GM23248 (cell line): ENCODE measurements at regions not wholly inside any gene's neighbourhood (a gene's known extent, or its start where the extent isn't known, plus 50 kb on each side); places are given as distances from the start of the nearest gene placed in this dataset.

Source experiments
- DNase-seq: peaks from one replicate; pipeline ENCODE4 v3.0.0-alpha.2; 2015
- H2AFZ ChIP-seq: fragments of 200-600 bp; sonication (generic); 2 replicates; pipeline ENCODE4 v1.6.1; 2016; ENCODE audit warnings: antibody characterized with exemption
- H3F3A ChIP-seq: fragments of 200-600 bp; sonication (generic); 2 replicates; pipeline ENCODE4 v1.6.1; 2016; ENCODE audit warnings: mild to moderate bottlenecking, antibody characterized with exemption, mixed run types; ENCODE audit not compliant: insufficient read depth
- H3K27ac ChIP-seq: fragments of 200-600 bp; sonication (generic); 2 replicates; pipeline ENCODE4 v1.5.1; 2016; ENCODE audit warnings: mild to moderate bottlenecking
- H3K27me3 ChIP-seq: fragments of 200-600 bp; sonication (generic); replicated peaks from 2 replicates; pipeline ENCODE4 v1.6.1; 2016; ENCODE audit warnings: mild to moderate bottlenecking; ENCODE audit not compliant: insufficient read depth
- H3K36me3 ChIP-seq: fragments of 200-600 bp; sonication (generic); 2 replicates; pipeline ENCODE4 v1.6.1; 2016; ENCODE audit warnings: low read depth, mild to moderate bottlenecking
- H3K4me1 ChIP-seq: fragments of 200-600 bp; sonication (generic); 2 replicates; pipeline ENCODE4 v1.6.1; 2016; ENCODE audit warnings: mild to moderate bottlenecking; ENCODE audit not compliant: insufficient read depth
- H3K4me2 ChIP-seq: fragments of 200-600 bp; sonication (generic); one replicate; pipeline ENCODE4 v1.6.1; 2016; ENCODE audit warnings: mild to moderate bottlenecking; ENCODE audit not compliant: unreplicated experiment
- H3K4me3 ChIP-seq: fragments of 200-600 bp; sonication (generic); 2 replicates; pipeline ENCODE4 v1.5.1; 2016; ENCODE audit warnings: mild to moderate bottlenecking
- H3K79me2 ChIP-seq: fragments of 200-600 bp; sonication (generic); 2 replicates; pipeline ENCODE4 v1.6.1; 2016; ENCODE audit warnings: mild to moderate bottlenecking; ENCODE audit not compliant: insufficient read depth
- H3K9ac ChIP-seq: fragments of 200-600 bp; sonication (generic); 2 replicates; pipeline ENCODE4 v1.6.1; 2016; ENCODE audit warnings: mild to moderate bottlenecking
- H3K9me2 ChIP-seq: fragments of 200-600 bp; sonication (generic); 2 replicates; pipeline ENCODE4 v1.6.1; 2016; ENCODE audit warnings: mixed run types, mild to moderate bottlenecking, moderate library complexity; ENCODE audit not compliant: insufficient read depth
- H3K9me3 ChIP-seq: fragments of 200-600 bp; sonication (generic); one replicate; pipeline ENCODE4 v1.6.1; 2017; ENCODE audit warnings: low read depth
- H4K20me1 ChIP-seq: fragments of 200-600 bp; sonication (generic); 2 replicates; pipeline ENCODE4 v1.6.0; 2016; ENCODE audit not compliant: insufficient read depth
- EZH2 ChIP-seq: fragments of 200-600 bp; sonication (generic); IDR thresholded peaks from 2 replicates; pipeline ENCODE4 v1.6.1; 2018; ENCODE audit warnings: antibody characterized with exemption, mild to moderate bottlenecking; ENCODE audit not compliant: insufficient read depth, poor library complexity, severe bottlenecking
- EZH2phosphoT487 ChIP-seq: fragments of 200-600 bp; sonication (generic); IDR thresholded peaks from 2 replicates; pipeline ENCODE4 v1.6.1; 2018; ENCODE audit warnings: antibody characterized with exemption, moderate library complexity, mild to moderate bottlenecking, low read depth; ENCODE audit not compliant: insufficient read depth
- WGBS, 2 experiments: methylation state at CpG; one replicate each; pipeline ENCODE4 v1.1.6; 2015 to 2017; ENCODE audit warnings: low lambda C conversion rate in 2 of 2, low coverage in 1 of 2; ENCODE audit errors: missing lambda C conversion rate in 2 of 2; 5-methylcytosine and 5-hydroxymethylcytosine counted together
- in situ Hi-C: fragments of 300-500 bp; cut with MboI; formaldehyde crosslinking; loops from 2 replicates; pipeline ENCODE4 v1.15.0; 2020

- in situ Hi-C loops, result loop anchor here (25.0 kb wide), 2 partner anchors 1107 to 1507 kb away; no protein-coding TSS in a partner anchor
- Histone ChIP-seq H3K27ac (no peak overlapping the region), H3K4me3 (no peak overlapping the region), H3K79me2 (no peaks in the 10 kb centered on the region), H3K36me3 (no peaks in the 10 kb centered on the region), H3K4me1 (no peaks in the 10 kb centered on the region), H4K20me1 (no peaks in the 10 kb centered on the region), H3K27me3 (no peaks in the 10 kb centered on the region), H3K9me3 (no peaks in the 10 kb centered on the region), H3K9me2 (no peaks in the 10 kb centered on the region), H3F3A (no peaks in the 10 kb centered on the region), H2AFZ (no peak overlapping the region), H3K9ac (no peak overlapping the region), H3K4me2 (no peak overlapping the region)
- TF ChIP-seq EZH2phosphoT487, result no peak
- no peak for TF ChIP-seq EZH2
- 57 to 67% methylated on average over 3 of the region's 3 CpGs for WGBS, 2 experiments
- no peak for DNase-seq
Observed at GRCh38 chr1:96955307-96956012, 233.9 kb downstream of the PTBP2 start.

DNA sequence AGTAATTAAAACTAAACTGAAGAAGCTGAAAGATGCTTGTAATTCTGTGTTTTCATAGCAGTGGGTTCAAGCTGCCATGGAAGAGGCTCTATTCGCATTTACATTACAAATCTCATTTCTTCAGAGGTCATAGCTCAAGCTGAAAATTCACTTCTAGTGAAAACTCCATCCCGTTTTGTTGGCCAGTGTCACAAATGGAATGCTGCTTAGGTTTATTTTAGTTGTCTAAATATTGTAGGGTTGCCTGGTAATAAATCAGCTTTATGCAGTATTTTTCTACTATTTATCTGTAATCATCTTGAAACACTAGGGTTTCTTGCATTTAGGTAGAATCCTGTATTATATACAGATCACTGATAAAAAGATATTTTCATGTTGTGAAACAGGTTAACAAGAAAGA, 240.6 kb downstream of the PTBP2 start:
- H3K27ac ChIP-seq, result no peak overlapping the region
- no peak overlapping the region for H3K4me3 ChIP-seq
- H3F3A ChIP-seq, result no peaks in the 10 kb centered on the region
- WGBS, 2 experiments, result 50 to 65% methylated on average over 2 of the region's 2 CpGs
- in situ Hi-C loops, result loop anchor here (25.0 kb wide), 2 partner anchors 1100 to 1500 kb away; no protein-coding TSS in a partner anchor
- no peaks in the 10 kb centered on the region for H3K9me2 ChIP-seq
- H3K79me2 ChIP-seq, result no peaks in the 10 kb centered on the region
- H3K27me3 ChIP-seq, result no peaks in the 10 kb centered on the region
- no peak overlapping the region for H3K4me2 ChIP-seq
- H3K36me3 ChIP-seq, result no peaks in the 10 kb centered on the region
- H3K4me1 ChIP-seq, result no peaks in the 10 kb centered on the region
- no peaks in the 10 kb centered on the region for H4K20me1 ChIP-seq
- TF ChIP-seq EZH2, result no peak
- TF ChIP-seq EZH2phosphoT487, result no peak
- no peaks in the 10 kb centered on the region for H3K9me3 ChIP-seq
- H3K9ac ChIP-seq, result no peak overlapping the region
- H2AFZ ChIP-seq, result no peak overlapping the region
- no peak for DNase-seq

- H2AFZ ChIP-seq, result no peak overlapping the region
- H3F3A ChIP-seq, result no peaks in the 10 kb centered on the region
- H3K9me3 ChIP-seq, result no peaks in the 10 kb centered on the region
- no peaks in the 10 kb centered on the region for H4K20me1 ChIP-seq
- TF ChIP-seq EZH2 (no peak), EZH2phosphoT487 (no peak)
- H3K9me2 ChIP-seq, result no peaks in the 10 kb centered on the region
- no peaks in the 10 kb centered on the region for H3K79me2 ChIP-seq
- no peak overlapping the region for H3K4me2 ChIP-seq
- H3K4me1 ChIP-seq, result no peaks in the 10 kb centered on the region
- in situ Hi-C loops, result loop anchor here (25.0 kb wide), 2 partner anchors 1100 to 1500 kb away; no protein-coding TSS in a partner anchor
- DNase-seq, result peak; percentile 50
- H3K4me3 ChIP-seq, result no peak overlapping the region
- no peaks in the 10 kb centered on the region for H3K36me3 ChIP-seq
- 10 to 15% methylated on average over 4 of the region's 4 CpGs for WGBS, 2 experiments
- no peak overlapping the region for H3K27ac ChIP-seq
- H3K9ac ChIP-seq, result no peak overlapping the region
- H3K27me3 ChIP-seq, result no peaks in the 10 kb centered on the region
Observed at GRCh38 chr1:96962751-96963211, 241.2 kb downstream of the PTBP2 start.

- WGBS, 2 experiments, result 98 to 100% methylated on average over 1 of the region's 1 CpG
- Histone ChIP-seq H3K79me2 (no peaks in the 10 kb centered on the region), H3K9me3 (no peaks in the 10 kb centered on the region), H3K27ac (no peak overlapping the region), H3K9ac (no peak overlapping the region), H2AFZ (no peak overlapping the region), H3K27me3 (no peaks in the 10 kb centered on the region), H3K36me3 (no peaks in the 10 kb centered on the region), H3K4me1 (peaks cover 8% of the 10 kb centered on the region; the same call in 1 of the 2 replicates), H3K9me2 (no peaks in the 10 kb centered on the region), H3K4me2 (no peak overlapping the region), H3K4me3 (no peak overlapping the region), H3F3A (no peaks in the 10 kb centered on the region), H4K20me1 (no peaks in the 10 kb centered on the region)
- DNase-seq, result no peak
- no peak for TF ChIP-seq EZH2
- TF ChIP-seq EZH2phosphoT487, result no peak
- in situ Hi-C loops, result loop anchor here (25.0 kb wide), 2 partner anchors 1098 to 1498 kb away; no protein-coding TSS in a partner anchor
Observed at GRCh38 chr1:96964761-96965160, 243.2 kb downstream of the PTBP2 start.
